ENCODE measurements at regions not wholly inside any gene's neighbourhood (a gene's known extent, or its start where the extent isn't known, plus 50 kb on each side); places are given as distances from the start of the nearest gene placed in this dataset.

DNA sequence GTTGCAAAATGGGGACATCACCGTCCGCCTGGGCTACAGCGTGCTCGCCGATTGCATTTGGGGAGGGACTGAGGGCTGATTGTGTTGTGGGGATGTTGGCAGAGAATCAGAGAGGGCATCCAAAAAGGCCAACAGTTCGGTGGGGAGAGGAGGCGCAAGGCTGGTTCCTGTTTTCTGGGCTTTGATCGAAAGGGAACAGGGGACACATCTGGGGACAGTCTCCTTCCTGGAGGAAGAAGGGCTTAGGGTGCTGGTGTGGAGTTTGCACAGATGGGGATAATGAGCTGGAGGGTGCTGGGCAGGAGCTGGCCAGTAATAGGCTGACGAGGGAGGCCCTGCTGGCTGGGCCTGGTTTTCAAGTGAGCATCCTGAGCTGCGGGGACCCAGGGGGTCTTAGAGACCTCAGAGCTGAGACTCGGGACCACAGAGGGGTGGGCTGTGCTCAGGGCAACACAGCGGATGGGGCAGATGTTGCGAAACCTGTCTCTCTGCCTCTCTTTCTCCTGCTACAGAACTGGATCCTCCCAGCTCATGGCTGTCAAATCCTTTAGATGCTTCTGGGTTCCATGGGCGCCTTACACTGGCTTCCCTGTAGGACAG is 288.7 kb downstream of the SEC14L1 start:
- peak; percentile 76 for DNase-seq (ENCODE audit: low spot score)
- intact Hi-C loops (cut with DNase I) = loop anchor here in 1 of 2 donors (5.0 kb wide), 1 partner anchor 97 kb away; no protein-coding TSS in a partner anchor

GRCh38 chr17:77429969-77430752 is 289.4 kb downstream of the SEC14L1 start:
- intact Hi-C loops (cut with DNase I) = loop anchor here in 1 of 2 donors (2.0 to 5.0 kb wide), 3 partner anchors 47 to 98 kb away; no protein-coding TSS in a partner anchor
- peak; percentile 97 for DNase-seq (ENCODE audit: low spot score)

DNA sequence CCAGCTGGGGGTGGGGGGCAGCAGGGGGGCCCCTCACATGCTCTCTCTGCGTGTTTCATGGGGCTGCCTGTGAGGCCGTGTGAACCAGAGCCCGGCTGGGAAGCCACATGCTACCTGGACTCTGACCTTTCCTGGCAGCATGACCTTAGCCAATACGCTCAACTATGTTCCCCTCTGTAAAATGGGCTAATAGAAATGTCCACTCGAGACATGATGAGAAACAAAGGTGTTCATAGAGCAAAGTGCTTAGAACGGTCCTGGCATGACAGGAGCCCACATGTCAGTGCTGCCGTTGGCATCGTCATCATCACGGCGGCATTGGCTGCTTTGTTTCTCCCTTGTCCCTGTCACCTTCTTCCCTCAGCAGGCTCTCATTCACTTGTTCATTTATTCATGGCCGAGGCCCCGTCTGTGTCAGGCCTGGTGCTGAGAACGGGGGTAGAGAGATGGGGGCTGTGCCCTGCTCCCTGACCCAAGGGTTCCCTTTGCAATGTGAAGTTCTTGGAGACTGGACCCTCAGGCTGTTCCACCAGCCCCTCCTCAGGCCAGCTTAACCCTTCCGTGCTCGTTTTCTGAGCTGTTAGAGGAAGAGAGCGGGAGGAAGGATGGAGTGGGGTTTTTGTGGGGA is 291.4 kb downstream of the SEC14L1 start:
- no peak for DNase-seq (ENCODE audit: low spot score)
- intact Hi-C loops (cut with DNase I) = loop anchor here in 1 of 2 donors (5.0 kb wide), 1 partner anchor 45 kb away; no protein-coding TSS in a partner anchor

DNA sequence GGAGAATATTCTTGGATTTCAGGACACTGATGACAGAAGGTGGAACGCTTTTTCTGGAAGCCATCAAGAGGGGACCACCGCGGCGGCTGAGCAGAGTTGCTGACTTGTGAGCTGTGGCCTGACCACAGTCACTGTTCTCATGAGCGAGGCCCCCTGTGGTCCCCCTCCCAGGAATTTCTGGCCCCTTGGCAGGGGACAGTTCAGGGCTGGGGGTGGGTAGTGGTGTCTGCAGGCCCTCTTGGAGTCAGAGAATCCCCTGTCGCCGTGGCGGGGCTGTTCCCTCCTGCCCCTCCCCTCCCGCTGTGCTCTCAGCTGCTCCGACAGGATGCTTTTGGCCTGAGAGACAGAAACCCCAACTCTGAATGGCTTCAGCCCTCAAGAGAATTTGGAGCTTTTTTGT is 292.0 kb downstream of the SEC14L1 start:
- intact Hi-C loops (cut with DNase I) = loop anchor here in 1 of 2 donors (5.0 kb wide), 1 partner anchor 45 kb away; no protein-coding TSS in a partner anchor
- DNase-seq (ENCODE audit: low spot score) = no peak

DNA sequence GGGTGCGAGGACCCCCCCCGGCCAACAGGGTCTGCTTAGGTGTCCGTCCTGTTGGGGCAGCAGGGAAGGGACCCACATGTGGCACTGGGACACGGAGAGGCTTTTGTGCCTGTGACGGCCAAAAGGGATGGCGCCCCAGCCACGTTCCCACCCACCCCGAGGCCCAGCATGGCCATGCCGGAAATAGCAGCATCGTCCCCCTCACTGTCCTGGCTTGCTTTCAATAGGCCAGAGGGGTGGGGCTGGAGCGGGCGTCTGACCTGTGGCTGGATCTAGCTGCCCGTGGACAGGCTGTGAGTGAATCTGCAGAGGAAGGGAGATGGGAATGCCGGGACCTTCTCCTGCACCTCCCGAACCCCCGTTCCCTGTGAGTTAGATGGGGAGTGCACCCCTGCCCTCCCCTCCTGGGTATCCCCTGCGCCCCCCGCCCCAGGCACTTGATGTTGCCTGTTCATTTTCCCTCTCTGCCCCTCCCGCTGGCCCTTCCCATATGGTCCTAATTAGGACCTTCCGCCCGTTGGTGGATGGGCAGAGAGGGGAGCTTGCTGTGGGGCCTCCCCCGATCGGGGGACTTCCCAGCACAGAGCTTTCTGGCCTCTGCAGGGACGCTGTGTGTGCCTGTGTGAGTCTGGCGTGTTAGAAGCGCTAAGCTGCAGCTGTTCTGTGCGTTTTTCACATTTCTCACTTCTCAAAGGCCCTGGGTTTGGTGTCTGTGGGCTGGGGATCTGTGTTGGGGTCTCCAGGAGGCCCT is 292.8 kb downstream of the SEC14L1 start:
- intact Hi-C loops (cut with DNase I) = loop anchor here in 1 of 2 donors (5.0 kb wide), 1 partner anchor 44 kb away; no protein-coding TSS in a partner anchor
- peak; percentile 79 for DNase-seq (ENCODE audit: low spot score)

GRCh38 chr17:77434136-77435114 is 293.7 kb downstream of the SEC14L1 start:
- no peak for DNase-seq (ENCODE audit: low spot score)
- intact Hi-C loops (cut with DNase I) = loop anchor here (5.0 kb wide), 2 partner anchors 43 to 53 kb away; no protein-coding TSS in a partner anchor

DNA sequence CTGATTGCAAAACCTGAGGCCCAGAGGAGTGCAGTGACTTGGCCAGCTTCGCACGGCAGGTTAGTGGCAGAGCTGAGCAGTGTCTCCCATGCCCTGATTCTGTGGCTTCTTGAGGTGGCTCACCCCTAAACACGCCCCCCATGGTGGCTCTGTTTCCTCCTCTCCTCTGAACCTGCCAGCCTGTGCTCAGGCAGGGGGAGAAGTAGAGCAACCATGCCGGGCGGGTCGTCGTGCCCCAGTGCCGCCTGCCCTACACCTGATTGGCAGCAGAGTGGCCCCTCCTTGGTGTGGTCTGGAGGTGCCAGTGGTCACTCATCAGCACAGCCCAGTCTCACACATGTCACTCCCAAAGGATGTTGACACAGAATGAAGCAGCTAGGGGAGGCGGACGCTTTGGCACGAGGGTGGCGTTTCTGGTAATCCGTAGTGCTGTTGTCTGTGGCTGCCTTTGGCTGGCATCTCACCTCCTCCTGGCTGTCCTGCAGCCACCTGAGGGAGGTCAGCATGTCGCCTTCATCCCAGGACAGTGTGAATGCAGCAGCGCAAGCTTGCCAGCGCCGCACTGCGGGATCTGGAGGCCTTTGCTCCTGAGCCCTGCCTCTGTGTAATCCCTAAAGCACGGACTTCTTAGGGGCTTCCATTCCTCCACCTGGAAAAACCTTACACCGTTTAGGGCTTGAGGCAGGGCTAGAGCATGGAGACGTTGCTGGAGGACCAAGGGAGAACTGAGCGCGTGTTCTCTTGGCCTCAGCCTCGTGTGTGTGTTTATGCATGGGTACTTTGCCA is 294.7 kb downstream of the SEC14L1 start:
- intact Hi-C loops (cut with DNase I) = loop anchor here in 1 of 2 donors (5.0 kb wide), 1 partner anchor 52 kb away; no protein-coding TSS in a partner anchor

GRCh38 chr17:77436058-77436442 is 295.3 kb downstream of the SEC14L1 start:
- DNase-seq (ENCODE audit: low spot score) = no peak
- intact Hi-C loops (cut with DNase I) = loop anchor here in 1 of 2 donors (5.0 kb wide), 1 partner anchor 51 kb away; no protein-coding TSS in a partner anchor

More for the DNA sequence above, 294.7 kb downstream of the SEC14L1 start:
- DNase-seq (ENCODE audit: low spot score) = no peak

- DNase-seq (ENCODE audit: low spot score) = no peak
- intact Hi-C loops (cut with DNase I) = loop anchor here in 1 of 2 donors (5.0 kb wide), 1 partner anchor 51 kb away; no protein-coding TSS in a partner anchor
Observed at GRCh38 chr17:77436481-77436880, 295.7 kb downstream of the SEC14L1 start.

DNA sequence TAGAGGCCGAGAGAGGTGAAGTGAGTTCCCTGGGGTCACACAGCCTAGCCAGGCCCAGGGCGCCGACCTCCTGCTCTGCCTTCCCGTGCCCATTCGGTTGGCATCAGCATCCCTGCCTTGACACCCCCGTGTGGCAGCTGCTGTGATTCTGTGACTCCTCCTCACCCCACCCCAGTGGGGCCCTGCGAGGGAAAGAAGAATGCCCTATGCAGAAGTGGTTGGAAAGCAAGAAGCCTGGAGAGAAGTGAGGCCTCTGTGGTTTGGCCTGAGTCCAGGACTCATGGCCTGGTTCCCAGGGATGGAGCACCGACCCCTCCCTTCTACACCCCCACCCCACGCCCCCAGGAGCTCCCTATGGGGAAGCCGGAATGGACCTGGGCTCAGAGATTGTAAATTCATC is 296.2 kb downstream of the SEC14L1 start:
- no peak for DNase-seq (ENCODE audit: low spot score)
- intact Hi-C loops (cut with DNase I) = loop anchor here in 1 of 2 donors (5.0 kb wide), 1 partner anchor 50 kb away; no protein-coding TSS in a partner anchor

DNA sequence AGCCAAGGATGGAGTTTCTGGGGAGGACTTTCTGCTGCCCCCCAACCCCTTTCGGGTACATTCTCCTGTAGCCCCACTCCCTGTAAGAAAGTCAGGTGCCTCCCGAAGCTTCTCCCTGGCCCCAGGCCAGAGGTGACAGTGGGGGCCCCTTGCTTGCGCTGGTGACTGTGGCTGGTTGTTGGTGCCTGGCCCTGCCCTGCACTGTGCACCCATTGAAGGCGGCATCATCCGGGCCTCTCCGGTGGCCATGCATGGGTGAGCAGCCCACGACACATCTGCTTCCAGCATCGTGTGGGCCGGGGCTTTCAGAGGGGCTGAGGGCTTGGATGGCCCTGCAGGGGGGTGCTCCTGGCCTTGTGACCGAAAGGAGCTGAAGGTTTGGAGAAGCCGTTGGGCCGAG is 297.0 kb downstream of the SEC14L1 start:
- no peak for DNase-seq (ENCODE audit: low spot score)
- intact Hi-C loops (cut with DNase I) = loop anchor here in 1 of 2 donors (5.0 kb wide), 1 partner anchor 50 kb away; no protein-coding TSS in a partner anchor

DNA sequence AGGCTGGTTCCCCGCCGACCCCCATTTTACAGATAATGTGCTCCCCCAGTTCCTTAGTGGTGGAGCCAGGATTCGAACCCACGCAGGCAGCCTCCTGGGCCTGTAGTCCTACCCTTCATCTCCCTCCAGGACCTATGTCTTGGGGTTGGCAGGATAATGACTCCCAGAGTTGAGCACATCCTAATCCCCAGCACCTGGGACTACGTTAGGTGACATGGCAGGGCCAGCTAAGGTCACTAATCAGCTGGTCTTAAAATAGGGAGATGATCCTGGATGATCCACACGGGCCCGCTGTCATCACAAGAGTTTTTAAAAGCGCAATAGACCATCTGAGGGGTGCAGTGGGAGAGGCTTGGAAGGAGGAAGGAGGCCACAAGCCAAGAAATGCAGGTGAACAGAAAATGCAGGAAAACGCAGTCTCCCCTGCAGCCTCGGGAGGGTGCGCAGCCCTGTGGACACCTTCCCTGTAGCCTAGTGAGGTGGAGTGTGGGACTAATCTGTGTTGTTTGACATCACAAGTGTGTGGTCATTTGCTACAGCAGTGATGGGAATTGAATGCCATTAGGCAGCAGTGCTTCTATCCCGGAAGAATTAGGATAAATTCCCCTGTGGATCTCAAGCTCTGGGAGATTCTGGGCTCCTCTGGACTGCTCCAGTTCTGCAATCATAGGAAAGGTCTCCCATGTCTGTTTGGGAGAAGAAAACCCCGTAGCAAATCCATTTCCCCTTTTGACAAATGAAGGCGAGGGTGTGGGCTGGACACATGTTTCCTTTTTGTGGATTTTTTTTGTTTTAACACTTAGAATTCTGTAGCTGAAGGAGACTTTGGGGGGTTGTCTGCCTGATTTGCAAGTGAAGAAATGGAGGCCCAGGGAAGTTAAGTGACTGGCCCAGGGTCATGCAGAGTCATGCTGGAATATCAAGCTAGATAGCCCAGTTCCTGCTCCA is 297.7 kb downstream of the SEC14L1 start:
- intact Hi-C loops (cut with DNase I) = loop anchor here in 1 of 2 donors (5.0 kb wide), 1 partner anchor 49 kb away; no protein-coding TSS in a partner anchor
- DNase-seq (ENCODE audit: low spot score) = no peak

DNA sequence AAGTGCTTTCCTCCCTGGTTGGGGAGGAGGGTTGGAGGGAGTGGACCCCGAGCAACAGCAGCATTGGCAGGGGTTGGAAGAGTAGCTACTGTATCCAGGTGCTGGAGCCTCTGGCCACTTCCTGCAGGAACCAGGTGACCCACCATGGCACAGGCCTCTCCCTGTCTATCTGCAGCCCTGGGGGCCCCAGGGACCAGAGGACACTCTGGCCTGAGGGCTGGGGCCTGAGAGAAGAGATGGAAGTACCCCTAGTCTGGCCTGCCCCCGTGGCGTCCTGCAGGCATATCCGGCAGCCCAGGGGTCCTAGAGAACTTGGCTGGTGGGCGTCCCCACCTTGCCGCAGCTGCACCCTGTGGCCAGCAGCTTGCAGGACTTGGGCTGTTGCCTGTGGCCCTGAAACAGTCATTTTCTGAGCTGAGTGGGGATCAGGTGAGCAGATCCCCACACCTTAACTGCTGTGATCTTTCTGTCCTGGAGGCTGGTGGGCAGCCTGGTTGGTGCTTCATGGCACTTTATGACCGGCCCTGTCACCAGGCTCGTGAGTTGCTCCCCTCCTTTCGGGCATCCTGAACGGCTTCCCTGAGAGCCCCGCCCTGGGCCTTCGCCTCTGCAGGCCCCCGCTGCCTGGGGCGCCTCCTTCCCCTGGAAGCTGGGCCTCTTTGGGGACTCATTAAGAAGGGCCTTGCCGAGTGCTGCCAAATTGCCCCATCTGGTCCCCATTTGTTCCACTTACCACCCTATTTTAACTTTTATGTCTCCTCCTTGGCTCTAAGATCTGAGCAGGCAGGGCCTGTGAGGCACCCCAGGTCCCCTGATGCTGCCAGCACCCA is 298.6 kb downstream of the SEC14L1 start:
- DNase-seq (ENCODE audit: low spot score) = no peak
- intact Hi-C loops (cut with DNase I) = loop anchor here in 1 of 2 donors (5.0 kb wide), 1 partner anchor 48 kb away; no protein-coding TSS in a partner anchor

GRCh38 chr17:77440560-77440981 is 299.8 kb downstream of the SEC14L1 start:
- DNase-seq (ENCODE audit: low spot score) = no peak
- intact Hi-C loops (cut with DNase I) = no loop called here
